HG03025 (cell line): ENCODE measurements at regions not wholly inside any gene's neighbourhood (a gene's known extent, or its start where the extent isn't known, plus 50 kb on each side); places are given as distances from the start of the nearest gene placed in this dataset.
"Not testable (repeated sequence)": the region's sequence is repeated elsewhere in the genome, so short reads cannot be mapped to it uniquely, and the experiment has no call there.

ENCODE experiments used
- ATAC-seq: cut with Tn5 transposase; IDR thresholded peaks from one replicate; pipeline ENCODE4 v1.9.1; 2021; ENCODE audit warnings: mild to moderate bottlenecking, moderate library complexity; ENCODE audit not compliant: unreplicated experiment, low FRiP score

GRCh38 chr22:49475253-49475652, 352.4 kb downstream of the BRD1 start:
- no peak for ATAC-seq

GRCh38 chr22:49473286-49473685, 354.4 kb downstream of the BRD1 start:
- ATAC-seq, result no peak

- ATAC-seq, result no peak
Measured at GRCh38 chr22:49470741-49471503, 356.8 kb downstream of the BRD1 start.

- ATAC-seq, result no peak
Measured at GRCh38 chr22:49469896-49470740, 357.6 kb downstream of the BRD1 start.

- no peak for ATAC-seq
Measured at GRCh38 chr22:49468487-49469198, 359.0 kb downstream of the BRD1 start.

- no peak for ATAC-seq
Measured at GRCh38 chr22:49466878-49467595, 360.6 kb downstream of the BRD1 start.

GRCh38 chr22:49464037-49464436, 363.6 kb downstream of the BRD1 start:
- ATAC-seq, result no peak

- no peak for ATAC-seq
Measured at GRCh38 chr22:49462795-49463194, 364.9 kb downstream of the BRD1 start.

GRCh38 chr22:49462291-49462690, 365.4 kb downstream of the BRD1 start:
- ATAC-seq, result no peak

- no peak for ATAC-seq
Measured at GRCh38 chr22:49461674-49462073, 366.0 kb downstream of the BRD1 start.

- ATAC-seq, result no peak
Measured at GRCh38 chr22:49460592-49461281, 366.9 kb downstream of the BRD1 start.

- ATAC-seq, result no peak
Measured at GRCh38 chr22:49460091-49460490, 367.6 kb downstream of the BRD1 start.

GRCh38 chr22:49458708-49459099, 369.0 kb downstream of the BRD1 start:
- ATAC-seq, result no peak

GRCh38 chr22:49457946-49458707, 369.5 kb downstream of the BRD1 start:
- ATAC-seq, result no peak

- no peak for ATAC-seq
Measured at GRCh38 chr22:49457146-49457545, 370.5 kb downstream of the BRD1 start.

GRCh38 chr22:49455595-49455994, 372.1 kb downstream of the BRD1 start:
- ATAC-seq, result no peak

- ATAC-seq, result no peak
Measured at GRCh38 chr22:49454726-49455125, 372.9 kb downstream of the BRD1 start.

- ATAC-seq, result no peak
Measured at GRCh38 chr22:49453771-49454170, 373.9 kb downstream of the BRD1 start.

- ATAC-seq, result not testable (repeated sequence)
Measured at GRCh38 chr22:49453019-49453418, 374.7 kb downstream of the BRD1 start.
